H4 (cell line): ENCODE measurements at regions not wholly inside any gene's neighbourhood (a gene's known extent, or its start where the extent isn't known, plus 50 kb on each side); places are given as distances from the start of the nearest gene placed in this dataset.
"Not testable (repeated sequence)": the region's sequence is repeated elsewhere in the genome, so short reads cannot be mapped to it uniquely, and the experiment has no call there.

Experiments used
- DNase-seq: peaks from one replicate; pipeline ENCODE4 v3.0.0-alpha.2; 2015; ENCODE audit warnings: low spot score

GRCh38 chr9:106218854-106219253 is 524.5 kb downstream of the TMEM38B start:
- DNase-seq = no peak

- DNase-seq = no peak
Observed at GRCh38 chr9:106220415-106220814, 526.1 kb downstream of the TMEM38B start.

- no peak for DNase-seq
Observed at GRCh38 chr9:106228861-106229260, 534.5 kb downstream of the TMEM38B start.

- no peak for DNase-seq
Observed at GRCh38 chr9:106233116-106233515, 538.8 kb downstream of the TMEM38B start.

GRCh38 chr9:106260908-106261307 is 566.6 kb downstream of the TMEM38B start:
- DNase-seq = not testable (repeated sequence)

- peak; percentile 63 for DNase-seq
Observed at GRCh38 chr9:106277966-106278365, 583.6 kb downstream of the TMEM38B start.

- DNase-seq = no peak
Observed at GRCh38 chr9:106283769-106284168, 579.2 kb upstream of the ZNF462 start.

GRCh38 chr9:106284296-106284695 is 578.7 kb upstream of the ZNF462 start:
- DNase-seq = peak; percentile 23

GRCh38 chr9:106286249-106286648 is 576.7 kb upstream of the ZNF462 start:
- peak; percentile 83 for DNase-seq

GRCh38 chr9:106287091-106287631 is 575.8 kb upstream of the ZNF462 start:
- peak; percentile 60 for DNase-seq

- no peak for DNase-seq
Observed at GRCh38 chr9:106287731-106288130, 575.2 kb upstream of the ZNF462 start.

GRCh38 chr9:106288689-106289088 is 574.3 kb upstream of the ZNF462 start:
- no peak for DNase-seq

- no peak for DNase-seq
Observed at GRCh38 chr9:106291786-106292185, 571.2 kb upstream of the ZNF462 start.

GRCh38 chr9:106296426-106296825 is 566.5 kb upstream of the ZNF462 start:
- no peak for DNase-seq

- DNase-seq = no peak
Observed at GRCh38 chr9:106298997-106299396, 564.0 kb upstream of the ZNF462 start.

- no peak for DNase-seq
Observed at GRCh38 chr9:106304401-106304920, 558.5 kb upstream of the ZNF462 start.

GRCh38 chr9:106305428-106306133 is 557.4 kb upstream of the ZNF462 start:
- no peak for DNase-seq

GRCh38 chr9:106307670-106308069 is 555.3 kb upstream of the ZNF462 start:
- DNase-seq = no peak

- DNase-seq = no peak
Observed at GRCh38 chr9:106309925-106310324, 553.0 kb upstream of the ZNF462 start.

GRCh38 chr9:106310782-106311181 is 552.2 kb upstream of the ZNF462 start:
- no peak for DNase-seq

GRCh38 chr9:106312906-106313305 is 550.1 kb upstream of the ZNF462 start:
- DNase-seq = no peak

- DNase-seq = no peak
Observed at GRCh38 chr9:106314476-106314875, 548.5 kb upstream of the ZNF462 start.

- no peak for DNase-seq
Observed at GRCh38 chr9:106321394-106322180, 541.4 kb upstream of the ZNF462 start.
